AG09309 (cell line): ENCODE measurements at regions not wholly inside any gene's neighbourhood (a gene's known extent, or its start where the extent isn't known, plus 50 kb on each side); places are given as distances from the start of the nearest gene placed in this dataset.

ENCODE experiments used
- DNase-seq: peaks from one replicate; pipeline ENCODE4 v3.0.0-alpha.2; 2010; ENCODE audit warnings: low read depth
- H3K4me3 ChIP-seq: 2 replicates; pipeline ENCODE4 v1.5.1; 2011; ENCODE audit warnings: mild to moderate bottlenecking, low read depth, low read length, moderate library complexity; ENCODE audit not compliant: control insufficient read depth
- TF ChIP-seq, protein P1 (sequence below): IDR thresholded peaks from 2 replicates; pipeline ENCODE4 v1.5.1; 2011; ENCODE audit warnings: mild to moderate bottlenecking, low read depth, low read length, inconsistent platforms; ENCODE audit not compliant: insufficient read depth, control insufficient read depth; ENCODE audit errors: missing control alignments

GRCh38 chr22:27295040-27295439 is 506.5 kb downstream of the MN1 start:
- no peak overlapping the region for H3K4me3 ChIP-seq
- TF ChIP-seq, protein P1, sequence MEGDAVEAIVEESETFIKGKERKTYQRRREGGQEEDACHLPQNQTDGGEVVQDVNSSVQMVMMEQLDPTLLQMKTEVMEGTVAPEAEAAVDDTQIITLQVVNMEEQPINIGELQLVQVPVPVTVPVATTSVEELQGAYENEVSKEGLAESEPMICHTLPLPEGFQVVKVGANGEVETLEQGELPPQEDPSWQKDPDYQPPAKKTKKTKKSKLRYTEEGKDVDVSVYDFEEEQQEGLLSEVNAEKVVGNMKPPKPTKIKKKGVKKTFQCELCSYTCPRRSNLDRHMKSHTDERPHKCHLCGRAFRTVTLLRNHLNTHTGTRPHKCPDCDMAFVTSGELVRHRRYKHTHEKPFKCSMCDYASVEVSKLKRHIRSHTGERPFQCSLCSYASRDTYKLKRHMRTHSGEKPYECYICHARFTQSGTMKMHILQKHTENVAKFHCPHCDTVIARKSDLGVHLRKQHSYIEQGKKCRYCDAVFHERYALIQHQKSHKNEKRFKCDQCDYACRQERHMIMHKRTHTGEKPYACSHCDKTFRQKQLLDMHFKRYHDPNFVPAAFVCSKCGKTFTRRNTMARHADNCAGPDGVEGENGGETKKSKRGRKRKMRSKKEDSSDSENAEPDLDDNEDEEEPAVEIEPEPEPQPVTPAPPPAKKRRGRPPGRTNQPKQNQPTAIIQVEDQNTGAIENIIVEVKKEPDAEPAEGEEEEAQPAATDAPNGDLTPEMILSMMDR = no peak
- DNase-seq = no peak

GRCh38 chr22:27295605-27296004 is 506.0 kb downstream of the MN1 start:
- H3K4me3 ChIP-seq = no peak overlapping the region
- TF ChIP-seq, protein P1 = no peak
- DNase-seq = no peak

DNA sequence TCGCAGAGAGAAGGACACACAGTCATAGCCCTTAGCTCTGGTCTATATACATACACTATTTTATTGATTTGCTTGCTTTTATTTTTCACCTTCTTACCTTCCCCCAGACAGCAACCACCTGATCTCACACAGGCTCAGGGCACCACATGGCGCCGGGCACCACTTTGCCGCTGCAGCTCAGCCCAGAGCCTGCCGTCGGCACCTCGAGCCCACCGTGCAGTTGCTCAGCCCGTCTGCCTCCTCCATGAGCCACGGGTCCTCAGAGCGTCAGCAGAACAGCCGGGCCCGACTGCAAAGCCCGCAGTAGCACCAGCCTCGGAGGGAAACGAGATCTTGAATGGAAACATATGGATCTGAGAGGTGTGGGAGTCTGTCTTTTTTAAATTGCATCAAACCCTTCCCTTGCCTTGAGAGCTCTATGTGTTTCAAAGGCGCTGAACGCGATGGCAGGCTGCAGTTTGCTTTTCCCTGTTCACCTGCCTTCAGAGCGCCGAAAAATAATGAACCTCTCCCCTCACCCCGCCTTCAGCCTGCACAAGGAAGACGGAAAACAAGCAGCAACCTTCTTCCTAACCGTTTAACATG is 505.4 kb downstream of the MN1 start:
- DNase-seq = no peak
- no peak overlapping the region for H3K4me3 ChIP-seq
- TF ChIP-seq, protein P1 = no peak

GRCh38 chr22:27297125-27297524 is 504.4 kb downstream of the MN1 start:
- no peak overlapping the region for H3K4me3 ChIP-seq
- DNase-seq = no peak
- TF ChIP-seq, protein P1 = no peak

DNA sequence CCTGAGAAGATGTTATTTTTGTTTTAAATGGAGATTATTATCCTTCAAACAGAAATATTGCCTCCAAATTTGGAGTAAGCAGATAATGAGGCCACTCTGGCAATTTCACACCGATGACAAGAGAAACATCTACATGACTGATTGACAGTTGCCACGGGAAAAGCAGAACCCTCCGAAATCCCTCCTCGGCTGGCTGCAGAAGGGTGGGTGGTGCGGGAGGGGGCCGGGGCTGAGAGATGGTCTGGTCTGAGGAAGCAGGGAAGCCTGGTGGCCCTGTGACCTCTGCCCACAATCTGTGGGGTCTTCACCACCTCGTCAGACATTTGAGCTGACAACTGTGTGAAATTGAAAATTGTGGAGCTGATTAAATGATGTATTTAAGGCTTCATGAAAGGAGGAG is 503.2 kb downstream of the MN1 start:
- no peak overlapping the region for H3K4me3 ChIP-seq
- TF ChIP-seq, protein P1 = no peak
- no peak for DNase-seq

GRCh38 chr22:27298742-27299141 is 502.8 kb downstream of the MN1 start:
- no peak overlapping the region for H3K4me3 ChIP-seq
- TF ChIP-seq, protein P1 = no peak
- no peak for DNase-seq
